SK-N-SH (cell line): ENCODE measurements at regions not wholly inside any gene's neighbourhood (a gene's known extent, or its start where the extent isn't known, plus 50 kb on each side); places are given as distances from the start of the nearest gene placed in this dataset.

ENCODE experiments used
- CTCF ChIA-PET: fragments of 300-600, 350-600 bp; formaldehyde crosslinking; extraction: SDS; loops from one replicate; lab custom pipeline; 2021; lab: Yijun Ruan, JAX
- POLR2A ChIA-PET: fragments of 350-600 bp; sonication (Branson Sonifier 250); formaldehyde crosslinking; extraction: SDS; loops from one replicate; lab custom pipeline; 2020; ENCODE audit warnings: antibody characterized with exemption, inconsistent platforms; lab: Yijun Ruan, JAX
- DNase-seq: peaks from one replicate; pipeline ENCODE4 v3.0.0; 2012
- H2AFZ ChIP-seq: fragments of 200-600 bp; sonication (generic); 2 replicates; pipeline ENCODE4 v1.8.1; 2016; ENCODE audit warnings: antibody characterized with exemption, mild to moderate bottlenecking, low read depth
- H3F3A ChIP-seq: fragments of 200-600 bp; sonication (generic); replicated peaks from 2 replicates; pipeline ENCODE3; 2016; ENCODE audit warnings: antibody characterized with exemption, mild to moderate bottlenecking; ENCODE audit not compliant: insufficient read depth
- H3K27ac ChIP-seq, 2 experiments: fragments of 200-500 bp in 1 of 2; fragments of 200-600 bp in 1 of 2; sonication (Bioruptor generic) in 1 of 2; sonication (generic), shearing (Covaris generic) in 1 of 2; 2 replicates each; pipeline versions ENCODE4 v1.5.1 to v1.6.1; 2014 to 2016; ENCODE audit warnings: low read depth in 2 of 2, inconsistent platforms in 1 of 2, low read length in 1 of 2, mild to moderate bottlenecking in 1 of 2, mixed read lengths in 1 of 2
- H3K27me3 ChIP-seq: fragments of 200-600 bp; sonication (generic), shearing (Covaris generic); 2 replicates; pipeline ENCODE4 v1.6.1; 2016; ENCODE audit warnings: mixed run types; ENCODE audit not compliant: insufficient read depth
- H3K36me3 ChIP-seq, 2 experiments: fragments of 200-500 bp in 1 of 2; fragments of 200-600 bp in 1 of 2; sonication (Bioruptor generic) in 1 of 2; sonication (generic) in 1 of 2; replicated peaks in 1 of 2; 2 replicates each; pipeline versions ENCODE3 to v1.5.1; 2014 to 2016; ENCODE audit warnings: low read length in 1 of 2, mild to moderate bottlenecking in 1 of 2; ENCODE audit not compliant: insufficient read depth in 2 of 2, control insufficient read depth in 1 of 2
- H3K4me1 ChIP-seq, 2 experiments: fragments of 200-500 bp in 1 of 2; fragments of 200-600 bp in 1 of 2; sonication (Bioruptor generic) in 1 of 2; sonication (generic), shearing (Covaris generic) in 1 of 2; 2 replicates each; pipeline versions ENCODE4 v1.5.1 to v1.6.1; 2014 to 2016; ENCODE audit warnings: low read depth in 1 of 2, low read length in 1 of 2, mixed run types in 1 of 2; ENCODE audit not compliant: insufficient read depth in 2 of 2, control insufficient read depth in 1 of 2
- H3K4me2 ChIP-seq: fragments of 200-600 bp; sonication (generic), shearing (Covaris generic); 2 replicates; pipeline ENCODE4 v1.6.1; 2017; ENCODE audit warnings: mixed run types
- H3K4me3 ChIP-seq, 2 experiments: fragments of 200-500 bp in 1 of 2; fragments of 200-600 bp in 1 of 2; sonication (Bioruptor generic) in 1 of 2; sonication (generic), shearing (Covaris generic) in 1 of 2; 2 replicates each; pipeline versions ENCODE4 v1.5.1 to v1.8.1; 2014 to 2016; ENCODE audit warnings: low read depth in 2 of 2, inconsistent platforms in 1 of 2, low read length in 1 of 2, mild to moderate bottlenecking in 1 of 2, mixed read lengths in 1 of 2, moderate library complexity in 1 of 2
- H3K79me2 ChIP-seq: fragments of 200-600 bp; sonication (generic); 2 replicates; pipeline ENCODE4 v1.8.1; 2017; ENCODE audit warnings: mild to moderate bottlenecking; ENCODE audit not compliant: insufficient read depth
- H3K9ac ChIP-seq: fragments of 200-600 bp; sonication (generic); 2 replicates; pipeline ENCODE4 v1.6.1; 2017; ENCODE audit warnings: mixed run types
- H3K9me2 ChIP-seq: fragments of 200-600 bp; sonication (generic); 2 replicates; pipeline ENCODE4 v1.6.1; 2017; ENCODE audit warnings: mixed run types
- H3K9me3 ChIP-seq: fragments of 200-600 bp; sonication (generic); 2 replicates; pipeline ENCODE4 v1.6.1; 2017; ENCODE audit warnings: mixed run types, mild to moderate bottlenecking, moderate library complexity
- H4K20me1 ChIP-seq: fragments of 200-600 bp; sonication (generic); 2 replicates; pipeline ENCODE4 v1.6.1; 2017; ENCODE audit warnings: mild to moderate bottlenecking, mixed run types; ENCODE audit not compliant: insufficient read depth
- CTCF ChIP-seq: fragments of 200-600 bp; sonication (generic); IDR thresholded peaks from 2 replicates; pipeline ENCODE4 v1.6.1; 2017; ENCODE audit warnings: antibody characterized with exemption, mild to moderate bottlenecking, moderate library complexity
- EP300 ChIP-seq, 2 experiments: IDR thresholded peaks; 2 replicates each; pipeline versions ENCODE4 v1.4.0 to v1.6.1; 2012; ENCODE audit warnings: borderline replicate concordance in 1 of 2, low read depth in 1 of 2, low read length in 1 of 2
- FOSL2 ChIP-seq: IDR thresholded peaks from 2 replicates; pipeline ENCODE4 v1.4.0; 2012; ENCODE audit warnings: low read depth, mild to moderate bottlenecking, moderate library complexity, borderline replicate concordance
- FOXM1 ChIP-seq: IDR thresholded peaks from 2 replicates; pipeline ENCODE4 v1.4.0; 2012; ENCODE audit warnings: low read depth, mild to moderate bottlenecking
- GATA2 ChIP-seq: sonication (generic); formaldehyde crosslinking; IDR thresholded peaks from 2 replicates; pipeline ENCODE4 v1.5.0; 2020; ENCODE audit warnings: mild to moderate bottlenecking, missing genetic modification reagents
- JUND ChIP-seq: IDR thresholded peaks from 2 replicates; pipeline ENCODE4 v1.4.0; 2012
- MEF2A ChIP-seq: IDR thresholded peaks from 2 replicates; pipeline ENCODE4 v1.4.0; 2012; ENCODE audit warnings: low read depth, borderline replicate concordance
- NFIC ChIP-seq: IDR thresholded peaks from 2 replicates; pipeline ENCODE4 v1.4.0; 2012; ENCODE audit warnings: borderline replicate concordance
- POLR2AphosphoS5 ChIP-seq: IDR thresholded peaks from 2 replicates; pipeline ENCODE4 v1.6.1; 2012; ENCODE audit warnings: low read depth, low read length
- RAD21 ChIP-seq: IDR thresholded peaks from 2 replicates; pipeline ENCODE4 v1.6.1; 2012; ENCODE audit warnings: mild to moderate bottlenecking, low read length
- RFX5 ChIP-seq: IDR thresholded peaks from 2 replicates; pipeline ENCODE4 v1.6.1; 2012; ENCODE audit warnings: mild to moderate bottlenecking, improper control_type of control experiment, low read length
- RXRA ChIP-seq: IDR thresholded peaks from 2 replicates; pipeline ENCODE4 v1.4.0; 2012; ENCODE audit warnings: low read depth, mild to moderate bottlenecking, borderline replicate concordance
- TAF1 ChIP-seq: IDR thresholded peaks from 2 replicates; pipeline ENCODE4 v1.6.1; 2012; ENCODE audit warnings: low read depth, mild to moderate bottlenecking, low read length, moderate library complexity, borderline replicate concordance
- TCF12 ChIP-seq: IDR thresholded peaks from 2 replicates; pipeline ENCODE4 v1.4.0; 2012
- TEAD4 ChIP-seq: IDR thresholded peaks from 2 replicates; pipeline ENCODE4 v1.4.0; 2012; ENCODE audit warnings: mild to moderate bottlenecking, borderline replicate concordance; ENCODE audit not compliant: insufficient read depth
- WGBS: methylation state at CpG from one replicate; pipeline ENCODE4 v1.1.6; 2017; ENCODE audit warnings: low lambda C conversion rate; 5-methylcytosine and 5-hydroxymethylcytosine counted together
- TF ChIP-seq, protein P1 (sequence below): fragments of 150-350 bp; IDR thresholded peaks from 2 replicates; pipeline ENCODE4 v1.6.1; 2017; ENCODE audit warnings: antibody characterized with exemption, low read length, low read depth, borderline replicate concordance
- TF ChIP-seq, protein P2 (sequence below): IDR thresholded peaks from 2 replicates; pipeline ENCODE4; 2012

GRCh38 chr1:80842796-80843195 lies 957.9 kb upstream of the ADGRL2 start:
- no peaks in the 10 kb centered on the region for H4K20me1 ChIP-seq
- no peaks in the 10 kb centered on the region for H3K4me1 ChIP-seq
- H3K9me3 ChIP-seq: no peaks in the 10 kb centered on the region
- no peak overlapping the region for H3K9ac ChIP-seq
- ChIA-PET CTCF (no interaction called here), POLR2A (no interaction called here)
- no peak overlapping the region for H2AFZ ChIP-seq
- no peaks in the 10 kb centered on the region for H3K79me2 ChIP-seq
- no peak overlapping the region for H3K27ac ChIP-seq
- no peak overlapping the region for H3K4me2 ChIP-seq
- H3K27me3 ChIP-seq: no peaks in the 10 kb centered on the region
- TF ChIP-seq FOXM1 (no peak), TEAD4 (no peak), CTCF (no peak), EP300 (IDR thresholded peaks at IDR 0.05; ENCODE audit: borderline replicate concordance in 1 of 2, low read depth in 1 of 2, low read length in 1 of 2) (no peak), MEF2A (no peak), TCF12 (no peak), TAF1 (no peak), RFX5 (no peak)
- DNase-seq: no peak
- H3K4me3 ChIP-seq: no peak overlapping the region
- H3K36me3 ChIP-seq: no peaks in the 10 kb centered on the region
- H3F3A ChIP-seq: no peaks in the 10 kb centered on the region
- H3K9me2 ChIP-seq: no peaks in the 10 kb centered on the region

- Histone ChIP-seq H3K9ac (no peak overlapping the region), H4K20me1 (no peaks in the 10 kb centered on the region), H3K27ac (no peak overlapping the region), H3K4me3 (no peak overlapping the region), H3K36me3 (no peaks in the 10 kb centered on the region), H3F3A (no peaks in the 10 kb centered on the region), H3K79me2 (no peaks in the 10 kb centered on the region), H3K9me2 (no peaks in the 10 kb centered on the region), H2AFZ (no peak overlapping the region; the same call in 1 of the 2 replicates), H3K9me3 (no peaks in the 10 kb centered on the region), H3K27me3 (no peaks in the 10 kb centered on the region), H3K4me2 (no peak overlapping the region), H3K4me1 (no peaks in the 10 kb centered on the region)
- no peak for TF ChIP-seq EP300 (IDR thresholded peaks at IDR 0.05; ENCODE audit: borderline replicate concordance in 1 of 2, low read depth in 1 of 2, low read length in 1 of 2)
- no peak for TF ChIP-seq POLR2AphosphoS5
- no peak for TF ChIP-seq MEF2A
- TF ChIP-seq, protein P1, sequence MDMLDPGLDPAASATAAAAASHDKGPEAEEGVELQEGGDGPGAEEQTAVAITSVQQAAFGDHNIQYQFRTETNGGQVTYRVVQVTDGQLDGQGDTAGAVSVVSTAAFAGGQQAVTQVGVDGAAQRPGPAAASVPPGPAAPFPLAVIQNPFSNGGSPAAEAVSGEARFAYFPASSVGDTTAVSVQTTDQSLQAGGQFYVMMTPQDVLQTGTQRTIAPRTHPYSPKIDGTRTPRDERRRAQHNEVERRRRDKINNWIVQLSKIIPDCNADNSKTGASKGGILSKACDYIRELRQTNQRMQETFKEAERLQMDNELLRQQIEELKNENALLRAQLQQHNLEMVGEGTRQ: no peak
- TF ChIP-seq TAF1: no peak
- TF ChIP-seq, protein P2, sequence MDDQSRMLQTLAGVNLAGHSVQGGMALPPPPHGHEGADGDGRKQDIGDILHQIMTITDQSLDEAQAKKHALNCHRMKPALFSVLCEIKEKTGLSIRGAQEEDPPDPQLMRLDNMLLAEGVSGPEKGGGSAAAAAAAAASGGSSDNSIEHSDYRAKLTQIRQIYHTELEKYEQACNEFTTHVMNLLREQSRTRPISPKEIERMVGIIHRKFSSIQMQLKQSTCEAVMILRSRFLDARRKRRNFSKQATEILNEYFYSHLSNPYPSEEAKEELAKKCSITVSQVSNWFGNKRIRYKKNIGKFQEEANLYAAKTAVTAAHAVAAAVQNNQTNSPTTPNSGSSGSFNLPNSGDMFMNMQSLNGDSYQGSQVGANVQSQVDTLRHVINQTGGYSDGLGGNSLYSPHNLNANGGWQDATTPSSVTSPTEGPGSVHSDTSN: no peak
- TF ChIP-seq NFIC: no peak
- TF ChIP-seq RXRA: no peak
- no peak for TF ChIP-seq CTCF
- no peak for TF ChIP-seq FOSL2
- no peak for TF ChIP-seq GATA2
- TF ChIP-seq RAD21: no peak
- TF ChIP-seq RFX5: no peak
- no peak for TF ChIP-seq JUND
- CTCF ChIA-PET: interaction anchor here (0.9 kb wide), 2 partner anchors 23 to 208 kb away, joined by 3 read pairs; no protein-coding TSS in a partner anchor
- WGBS: 65% methylated on average over 3 of the region's 3 CpGs
- POLR2A ChIA-PET: no interaction called here
- DNase-seq: no peak
Observed at GRCh38 chr1:80841261-80841660, 959.5 kb upstream of the ADGRL2 start.
